ENCODE measurements at regions not wholly inside any gene's neighbourhood (a gene's known extent, or its start where the extent isn't known, plus 50 kb on each side); places are given as distances from the start of the nearest gene placed in this dataset.

DNA sequence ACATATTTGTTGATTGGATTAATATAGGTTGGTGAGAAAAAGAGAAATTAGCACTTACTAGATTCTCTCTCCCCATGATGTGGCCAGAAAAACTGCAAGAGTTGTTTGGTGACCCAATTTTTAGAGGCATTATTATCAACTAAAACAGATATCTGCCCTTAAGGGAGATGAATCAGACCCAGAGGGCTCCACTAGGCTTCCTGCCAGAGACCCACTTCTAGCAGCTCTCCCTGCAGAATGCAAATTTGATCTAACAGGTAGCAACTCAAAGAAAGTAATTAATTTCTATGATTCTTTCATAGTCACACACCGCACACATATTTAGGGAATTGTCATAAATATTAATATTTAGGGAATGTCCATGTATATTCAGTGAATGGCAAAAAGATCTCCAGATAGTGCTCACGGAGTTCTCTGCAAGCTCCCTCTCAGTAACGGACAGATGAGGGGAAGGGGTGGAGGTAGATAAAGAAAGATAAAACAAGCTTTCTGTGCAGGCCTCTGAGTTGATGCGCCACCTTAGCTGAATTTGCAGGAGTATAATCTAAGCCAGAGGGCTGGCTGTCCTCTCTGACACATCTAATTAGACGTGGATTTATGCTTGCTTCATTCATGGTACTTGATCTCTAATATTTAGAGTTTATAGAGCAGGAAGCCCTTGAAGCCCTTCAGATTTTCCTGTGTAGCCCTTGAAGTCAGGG, 84.1 kb upstream of the CCDC190 start:
- TF ChIP-seq, protein P1, sequence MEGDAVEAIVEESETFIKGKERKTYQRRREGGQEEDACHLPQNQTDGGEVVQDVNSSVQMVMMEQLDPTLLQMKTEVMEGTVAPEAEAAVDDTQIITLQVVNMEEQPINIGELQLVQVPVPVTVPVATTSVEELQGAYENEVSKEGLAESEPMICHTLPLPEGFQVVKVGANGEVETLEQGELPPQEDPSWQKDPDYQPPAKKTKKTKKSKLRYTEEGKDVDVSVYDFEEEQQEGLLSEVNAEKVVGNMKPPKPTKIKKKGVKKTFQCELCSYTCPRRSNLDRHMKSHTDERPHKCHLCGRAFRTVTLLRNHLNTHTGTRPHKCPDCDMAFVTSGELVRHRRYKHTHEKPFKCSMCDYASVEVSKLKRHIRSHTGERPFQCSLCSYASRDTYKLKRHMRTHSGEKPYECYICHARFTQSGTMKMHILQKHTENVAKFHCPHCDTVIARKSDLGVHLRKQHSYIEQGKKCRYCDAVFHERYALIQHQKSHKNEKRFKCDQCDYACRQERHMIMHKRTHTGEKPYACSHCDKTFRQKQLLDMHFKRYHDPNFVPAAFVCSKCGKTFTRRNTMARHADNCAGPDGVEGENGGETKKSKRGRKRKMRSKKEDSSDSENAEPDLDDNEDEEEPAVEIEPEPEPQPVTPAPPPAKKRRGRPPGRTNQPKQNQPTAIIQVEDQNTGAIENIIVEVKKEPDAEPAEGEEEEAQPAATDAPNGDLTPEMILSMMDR (conservative IDR thresholded peaks at IDR 0.05; ENCODE audit: low read depth, low read length) = no peak
- no peak for TF ChIP-seq EZH2 (IDR thresholded peaks at IDR 0.05; ENCODE audit: borderline replicate concordance, low read depth, low read length, poor library complexity, severe bottlenecking)
